ENCODE measurements at regions not wholly inside any gene's neighbourhood (a gene's known extent, or its start where the extent isn't known, plus 50 kb on each side); places are given as distances from the start of the nearest gene placed in this dataset.

GRCh38 chr15:39447881-39448280, 133.0 kb upstream of the THBS1 start:
- H3K9me3 Mint-ChIP-seq: no peaks in the 10 kb centered on the region
- no peak for DNase-seq
- H3K27ac Mint-ChIP-seq: no peak overlapping the region
- no peaks in the 10 kb centered on the region for H3K36me3 Mint-ChIP-seq (ENCODE audit: low read depth)
- H3K4me3 Mint-ChIP-seq: no peak overlapping the region
- no peaks in the 10 kb centered on the region for H3K4me1 Mint-ChIP-seq (ENCODE audit: low read depth)
- H3K27me3 Mint-ChIP-seq: peaks cover 39% of the 10 kb centered on the region

- H3K9me3 Mint-ChIP-seq: no peaks in the 10 kb centered on the region
- H3K4me3 Mint-ChIP-seq: no peak overlapping the region
- no peak for DNase-seq
- no peak overlapping the region for H3K27ac Mint-ChIP-seq
- peaks cover 42% of the 10 kb centered on the region for H3K27me3 Mint-ChIP-seq
- peaks cover under 1% of the 10 kb centered on the region for H3K4me1 Mint-ChIP-seq (ENCODE audit: low read depth)
- H3K36me3 Mint-ChIP-seq (ENCODE audit: low read depth): no peaks in the 10 kb centered on the region
Observed at GRCh38 chr15:39448409-39448808, 132.5 kb upstream of the THBS1 start.

- Mint-ChIP-seq H3K27ac (no peak overlapping the region), H3K4me3 (no peak overlapping the region), H3K36me3 (ENCODE audit: low read depth) (no peaks in the 10 kb centered on the region), H3K4me1 (ENCODE audit: low read depth) (peaks cover 3% of the 10 kb centered on the region), H3K27me3 (peaks cover 36% of the 10 kb centered on the region), H3K9me3 (no peaks in the 10 kb centered on the region)
- DNase-seq: no peak
Observed at GRCh38 chr15:39451121-39451688, 129.7 kb upstream of the THBS1 start.

GRCh38 chr15:39451871-39452270, 129.0 kb upstream of the THBS1 start:
- Mint-ChIP-seq H3K27me3 (peaks cover 33% of the 10 kb centered on the region), H3K27ac (no peak overlapping the region), H3K9me3 (no peaks in the 10 kb centered on the region), H3K4me3 (no peak overlapping the region), H3K4me1 (ENCODE audit: low read depth) (peaks cover 3% of the 10 kb centered on the region), H3K36me3 (ENCODE audit: low read depth) (no peaks in the 10 kb centered on the region)
- DNase-seq: no peak

GRCh38 chr15:39453620-39454019, 127.3 kb upstream of the THBS1 start:
- no peak for DNase-seq
- Mint-ChIP-seq H3K27me3 (peaks cover 24% of the 10 kb centered on the region), H3K9me3 (no peaks in the 10 kb centered on the region), H3K4me1 (ENCODE audit: low read depth) (peaks cover 3% of the 10 kb centered on the region), H3K27ac (no peak overlapping the region), H3K4me3 (no peak overlapping the region), H3K36me3 (ENCODE audit: low read depth) (no peaks in the 10 kb centered on the region)

GRCh38 chr15:39454189-39454986, 126.5 kb upstream of the THBS1 start:
- Mint-ChIP-seq H3K9me3 (no peaks in the 10 kb centered on the region), H3K27me3 (peaks cover 20% of the 10 kb centered on the region), H3K4me1 (ENCODE audit: low read depth) (peaks cover 3% of the 10 kb centered on the region), H3K27ac (no peak overlapping the region), H3K36me3 (ENCODE audit: low read depth) (no peaks in the 10 kb centered on the region), H3K4me3 (no peak overlapping the region)
- no peak for DNase-seq

GRCh38 chr15:39455471-39455991, 125.3 kb upstream of the THBS1 start:
- Mint-ChIP-seq H3K9me3 (no peaks in the 10 kb centered on the region), H3K27me3 (peaks cover 15% of the 10 kb centered on the region), H3K36me3 (ENCODE audit: low read depth) (no peaks in the 10 kb centered on the region), H3K27ac (no peak overlapping the region), H3K4me3 (no peak overlapping the region), H3K4me1 (ENCODE audit: low read depth) (peaks cover 3% of the 10 kb centered on the region)
- no peak for DNase-seq

GRCh38 chr15:39456159-39456558, 124.7 kb upstream of the THBS1 start:
- no peak for DNase-seq
- H3K4me3 Mint-ChIP-seq: no peak overlapping the region
- H3K27ac Mint-ChIP-seq: no peak overlapping the region
- H3K9me3 Mint-ChIP-seq: no peaks in the 10 kb centered on the region
- H3K27me3 Mint-ChIP-seq: peaks cover 10% of the 10 kb centered on the region
- peaks cover 3% of the 10 kb centered on the region for H3K4me1 Mint-ChIP-seq (ENCODE audit: low read depth)
- no peaks in the 10 kb centered on the region for H3K36me3 Mint-ChIP-seq (ENCODE audit: low read depth)

GRCh38 chr15:39456582-39457330, 124.1 kb upstream of the THBS1 start:
- Mint-ChIP-seq H3K4me3 (no peak overlapping the region), H3K4me1 (ENCODE audit: low read depth) (peaks cover 3% of the 10 kb centered on the region), H3K27me3 (peaks cover 9% of the 10 kb centered on the region), H3K9me3 (no peaks in the 10 kb centered on the region), H3K27ac (no peak overlapping the region), H3K36me3 (ENCODE audit: low read depth) (no peaks in the 10 kb centered on the region)
- DNase-seq: no peak

GRCh38 chr15:39458131-39458530, 122.7 kb upstream of the THBS1 start:
- peaks cover 4% of the 10 kb centered on the region for H3K27me3 Mint-ChIP-seq
- H3K36me3 Mint-ChIP-seq (ENCODE audit: low read depth): no peaks in the 10 kb centered on the region

GRCh38 chr15:39459548-39459947, 121.3 kb upstream of the THBS1 start:
- peaks cover 2% of the 10 kb centered on the region for H3K4me1 Mint-ChIP-seq (ENCODE audit: low read depth)
- no peak overlapping the region for H3K4me3 Mint-ChIP-seq
- H3K27me3 Mint-ChIP-seq: peaks cover 3% of the 10 kb centered on the region
- no peaks in the 10 kb centered on the region for H3K9me3 Mint-ChIP-seq
- no peak overlapping the region for H3K27ac Mint-ChIP-seq
- no peaks in the 10 kb centered on the region for H3K36me3 Mint-ChIP-seq (ENCODE audit: low read depth)
- DNase-seq: no peak

More at GRCh38 chr15:39458131-39458530, 122.7 kb upstream of the THBS1 start:
- Mint-ChIP-seq H3K9me3 (no peaks in the 10 kb centered on the region), H3K4me3 (no peak overlapping the region), H3K4me1 (ENCODE audit: low read depth) (peaks cover 3% of the 10 kb centered on the region), H3K27ac (no peak overlapping the region)
- no peak for DNase-seq

GRCh38 chr15:39460748-39461147, 120.1 kb upstream of the THBS1 start:
- Mint-ChIP-seq H3K4me3 (no peak overlapping the region), H3K36me3 (ENCODE audit: low read depth) (no peaks in the 10 kb centered on the region), H3K27me3 (peaks cover 3% of the 10 kb centered on the region), H3K9me3 (no peaks in the 10 kb centered on the region), H3K27ac (no peak overlapping the region), H3K4me1 (ENCODE audit: low read depth) (no peaks in the 10 kb centered on the region)
- no peak for DNase-seq

- no peak for DNase-seq
- Mint-ChIP-seq H3K9me3 (no peaks in the 10 kb centered on the region), H3K4me1 (ENCODE audit: low read depth) (no peaks in the 10 kb centered on the region), H3K36me3 (ENCODE audit: low read depth) (no peaks in the 10 kb centered on the region), H3K4me3 (no peak overlapping the region), H3K27ac (no peak overlapping the region), H3K27me3 (peaks cover 3% of the 10 kb centered on the region)
Observed at GRCh38 chr15:39461536-39462130, 119.2 kb upstream of the THBS1 start.

GRCh38 chr15:39462691-39463090, 118.2 kb upstream of the THBS1 start:
- no peaks in the 10 kb centered on the region for H3K9me3 Mint-ChIP-seq
- no peaks in the 10 kb centered on the region for H3K36me3 Mint-ChIP-seq (ENCODE audit: low read depth)
- no peaks in the 10 kb centered on the region for H3K4me1 Mint-ChIP-seq (ENCODE audit: low read depth)
- DNase-seq: no peak
- no peak overlapping the region for H3K27ac Mint-ChIP-seq
- peaks cover 3% of the 10 kb centered on the region for H3K27me3 Mint-ChIP-seq
- no peak overlapping the region for H3K4me3 Mint-ChIP-seq
